ENCODE measurements at regions not wholly inside any gene's neighbourhood (a gene's known extent, or its start where the extent isn't known, plus 50 kb on each side); places are given as distances from the start of the nearest gene placed in this dataset.

GRCh38 chr7:45235905-45236304, 78.3 kb downstream of the RAMP3 start:
- DNase-seq: no peak

DNA sequence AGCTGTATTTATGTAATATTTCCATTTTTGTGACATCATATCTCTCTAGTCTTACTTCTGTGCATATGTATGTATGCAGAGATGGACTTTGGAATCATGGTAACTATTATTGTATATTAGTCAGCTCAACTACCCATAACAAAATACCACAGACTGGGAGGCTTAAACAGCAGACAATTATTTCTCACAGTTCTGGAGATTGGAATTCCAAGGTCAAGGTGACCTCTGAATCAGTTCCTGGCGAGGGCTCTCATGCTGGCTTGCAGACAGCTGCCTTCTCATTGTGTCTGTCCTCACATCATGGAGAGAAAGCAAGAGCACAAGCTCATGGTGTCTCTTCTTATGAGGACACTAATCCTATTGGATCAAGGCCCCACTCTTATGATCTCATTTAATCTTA, 79.1 kb downstream of the RAMP3 start:
- no peak for DNase-seq

GRCh38 chr7:45237788-45238461, 80.3 kb downstream of the RAMP3 start:
- no peak for DNase-seq

DNA sequence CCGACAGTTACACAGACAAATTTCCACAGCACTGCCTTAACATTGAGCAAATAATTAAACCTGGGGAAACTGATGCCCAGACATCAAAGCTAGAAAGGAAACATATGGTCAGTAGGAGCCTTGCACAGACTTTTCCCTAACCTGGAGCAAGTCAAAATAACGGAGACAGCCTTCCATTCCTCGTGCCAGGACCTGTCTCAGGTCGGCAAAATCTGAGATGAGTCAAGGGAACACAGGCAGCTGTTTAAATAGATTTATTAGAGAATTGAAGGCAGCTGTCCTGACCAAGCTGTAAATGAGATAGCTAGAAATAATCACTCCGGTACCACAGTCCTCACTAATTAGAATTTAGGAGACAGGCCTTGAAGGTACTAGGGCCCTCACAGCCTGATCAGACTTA, 81.2 kb downstream of the RAMP3 start:
- no peak for DNase-seq

GRCh38 chr7:45239486-45239885, 81.9 kb downstream of the RAMP3 start:
- no peak for DNase-seq

DNA sequence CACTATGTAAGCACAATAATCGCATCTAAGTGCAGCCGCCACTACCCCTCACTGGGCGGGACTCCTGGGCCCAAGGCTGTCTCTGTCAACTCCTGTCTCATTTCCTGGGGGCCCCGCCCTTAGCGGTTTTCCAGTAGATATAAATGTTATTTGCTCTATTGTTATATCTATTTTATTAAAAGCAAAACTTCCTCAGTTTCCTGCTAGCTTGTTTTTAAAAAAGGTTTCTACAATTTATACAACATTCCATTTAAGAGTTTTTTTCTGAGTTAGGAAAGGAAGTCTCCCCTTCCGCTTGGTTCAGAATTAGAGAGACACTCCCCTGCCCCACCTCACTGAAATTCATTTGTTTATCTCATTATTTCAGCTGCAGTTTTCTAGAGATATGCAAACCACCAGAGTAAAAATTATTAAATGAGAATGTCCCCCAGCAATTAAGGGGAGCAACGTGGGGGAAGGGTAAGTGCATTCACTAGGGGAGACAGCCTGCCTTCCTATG, 82.7 kb downstream of the RAMP3 start:
- DNase-seq: no peak

DNA sequence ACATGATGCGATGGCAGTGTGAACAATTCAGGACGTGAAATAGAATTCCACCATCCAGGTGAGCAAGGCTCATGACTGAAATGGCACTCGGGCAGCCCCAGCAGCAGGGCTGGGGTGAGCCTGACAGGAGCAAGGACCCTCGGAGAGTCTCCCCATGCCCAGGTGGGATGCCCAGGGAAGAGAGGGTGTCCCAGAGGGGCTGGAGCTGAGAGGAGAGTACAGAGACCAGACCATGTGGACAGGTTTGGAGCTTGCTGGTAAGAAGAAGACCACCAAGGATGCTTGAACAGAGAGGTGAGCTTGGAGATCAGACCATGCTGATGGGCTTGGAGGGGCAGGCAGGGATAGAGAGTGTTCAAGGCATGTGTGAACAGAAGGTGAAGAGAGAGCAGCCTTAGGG, 83.3 kb downstream of the RAMP3 start:
- no peak for DNase-seq

GRCh38 chr7:45241339-45242109, 83.9 kb downstream of the RAMP3 start:
- DNase-seq: no peak

DNA sequence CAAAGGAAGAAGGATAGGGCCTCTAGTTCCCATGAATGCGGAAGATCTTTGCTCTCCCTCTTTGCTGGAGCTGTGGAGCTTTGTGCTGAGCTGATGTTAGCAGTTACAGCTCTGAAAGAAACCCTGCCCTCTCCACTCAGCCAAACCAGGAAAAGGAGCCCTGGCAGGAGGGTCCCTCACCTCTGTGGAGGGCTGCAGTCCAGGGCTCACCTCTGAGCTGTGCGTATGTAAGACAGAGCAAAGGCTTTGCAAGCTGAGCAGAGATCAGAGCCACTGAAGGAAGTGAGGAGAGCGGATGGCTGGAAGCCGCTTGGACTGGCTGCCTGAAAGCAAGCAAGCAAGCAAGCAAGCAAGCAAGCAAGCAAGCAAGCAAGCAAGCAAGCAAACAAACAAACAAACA, 84.7 kb downstream of the RAMP3 start:
- DNase-seq: no peak

GRCh38 chr7:45242698-45243097, 85.1 kb downstream of the RAMP3 start:
- DNase-seq: no peak

DNA sequence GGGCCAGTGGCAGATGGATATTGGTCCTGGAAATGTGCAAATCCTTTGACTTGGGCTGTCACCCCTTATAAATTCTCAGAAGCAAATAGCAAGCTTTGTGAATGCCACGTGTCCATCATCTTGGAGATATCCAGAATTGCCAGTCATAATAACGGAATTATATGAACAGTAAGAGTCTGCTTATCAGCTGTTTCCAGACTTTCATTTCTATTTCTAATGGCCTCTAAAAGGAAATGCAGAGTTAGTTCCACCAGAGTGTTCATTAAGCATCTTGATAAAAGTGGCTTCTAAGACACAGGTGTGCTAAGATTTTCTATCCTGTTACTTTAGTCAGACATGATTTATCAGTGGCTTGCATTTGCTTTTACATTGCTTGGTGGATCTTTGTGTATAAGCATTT, 87.4 kb downstream of the RAMP3 start:
- no peak for DNase-seq

GRCh38 chr7:45246339-45246738, 88.7 kb downstream of the RAMP3 start:
- DNase-seq: no peak

DNA sequence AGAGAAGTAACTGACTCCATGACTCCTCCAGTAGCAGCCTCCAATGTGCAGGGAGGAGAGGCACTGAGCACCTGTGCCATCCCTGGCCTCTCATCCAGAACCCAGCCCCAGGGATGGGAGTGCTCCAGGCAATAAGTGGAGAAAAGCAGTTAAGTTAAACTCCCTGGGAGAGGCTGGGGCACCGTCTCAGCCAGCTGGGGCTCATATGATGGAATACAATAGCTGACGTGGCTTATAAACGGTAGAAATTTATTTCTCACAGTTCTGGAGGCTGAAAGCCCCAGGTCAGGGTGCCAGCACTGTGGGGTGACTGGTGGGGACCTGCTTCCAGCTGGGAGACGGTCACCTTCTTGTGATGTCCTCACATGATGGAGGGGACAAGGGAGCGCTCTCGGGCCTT, 94.7 kb downstream of the RAMP3 start:
- no peak for DNase-seq

- no peak for DNase-seq
Measured at GRCh38 chr7:45252857-45253256, 95.3 kb downstream of the RAMP3 start.

- no peak for DNase-seq
Measured at GRCh38 chr7:45253368-45253767, 95.8 kb downstream of the RAMP3 start.

GRCh38 chr7:45255187-45255586, 97.6 kb downstream of the RAMP3 start:
- no peak for DNase-seq

- no peak for DNase-seq
Measured at GRCh38 chr7:45256309-45256708, 98.7 kb downstream of the RAMP3 start.

DNA sequence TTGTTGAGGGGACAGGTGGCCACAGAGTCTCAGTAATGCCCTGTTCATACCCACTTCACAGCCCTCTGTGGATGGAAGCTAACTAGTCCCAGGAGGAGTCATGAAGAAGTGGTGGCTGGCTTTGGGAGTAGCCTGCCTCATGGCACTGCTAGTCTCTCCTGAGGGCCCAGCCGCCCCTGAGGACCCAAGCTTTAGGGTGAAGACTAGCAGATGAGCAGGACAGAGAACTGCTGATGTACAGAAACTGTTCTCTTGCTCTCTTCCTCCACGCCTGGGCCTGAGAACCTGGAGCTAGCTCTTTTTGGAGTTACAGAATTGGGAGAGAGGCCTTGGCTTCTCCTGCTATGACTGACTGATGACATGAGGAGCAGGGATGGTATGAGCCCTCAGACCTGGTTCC, 99.2 kb downstream of the RAMP3 start:
- DNase-seq: no peak

DNA sequence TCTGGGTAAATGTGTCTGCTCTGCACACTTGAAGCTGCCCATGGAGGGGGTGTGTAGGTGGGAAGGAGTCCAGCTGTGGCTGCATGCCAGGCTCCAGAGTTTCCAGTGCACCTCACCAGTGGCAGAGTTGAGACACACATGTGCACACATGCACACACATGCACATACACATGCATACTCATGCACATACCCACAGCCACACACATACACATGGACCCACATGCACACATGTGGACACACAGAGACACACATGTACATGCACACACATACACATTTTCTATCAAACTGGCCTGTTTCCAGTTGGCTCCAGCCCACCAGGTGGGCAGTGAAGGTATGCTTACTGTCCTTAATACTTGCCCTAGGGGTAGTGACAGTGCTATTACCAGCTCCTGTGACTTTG, 99.7 kb downstream of the RAMP3 start:
- no peak for DNase-seq

DNA sequence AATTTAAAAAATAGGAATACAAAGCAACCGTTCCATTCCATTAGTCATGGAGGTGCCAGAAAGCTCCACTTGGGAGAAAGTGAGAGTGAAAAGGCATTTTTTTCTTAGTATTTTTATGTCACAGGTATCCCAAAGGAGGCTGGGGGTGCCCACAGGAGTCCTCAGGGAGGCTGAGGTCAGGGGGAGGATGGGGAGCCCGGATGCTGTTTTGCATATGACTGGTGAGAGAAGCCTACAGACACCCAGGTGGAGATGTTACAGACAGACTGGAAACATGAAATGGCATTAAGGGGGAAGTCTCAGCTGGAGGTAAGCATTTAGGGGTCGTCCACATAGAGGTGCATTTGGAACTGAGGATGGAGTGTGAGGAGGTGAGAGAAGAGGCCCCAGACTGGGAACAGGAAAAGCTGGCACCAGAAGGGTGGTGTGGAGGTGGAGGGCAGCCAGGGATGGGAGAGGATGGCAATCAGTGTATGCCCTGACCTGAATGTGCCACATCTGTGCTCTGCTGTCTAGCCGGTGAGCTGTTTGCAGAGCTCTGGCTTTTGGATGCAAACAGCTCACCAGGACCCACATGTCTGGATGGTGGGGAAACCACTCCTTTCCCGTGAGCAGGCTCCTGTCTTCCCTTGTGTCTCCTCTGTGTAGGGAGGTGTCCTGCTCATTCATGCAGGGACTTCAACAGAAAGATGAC, 101.1 kb downstream of the RAMP3 start:
- no peak for DNase-seq

- DNase-seq: no peak
Measured at GRCh38 chr7:45259227-45259596, 101.6 kb downstream of the RAMP3 start.

GRCh38 chr7:45259966-45260646, 102.5 kb downstream of the RAMP3 start:
- peak in 36 of 56 donors; percentile 3 to 80 (median 31) for DNase-seq

All from nucleus accumbens (tissue), 56 donors.